HG03175 (cell line): ENCODE measurements at regions not wholly inside any gene's neighbourhood (a gene's known extent, or its start where the extent isn't known, plus 50 kb on each side); places are given as distances from the start of the nearest gene placed in this dataset.
"Not testable (repeated sequence)": the region's sequence is repeated elsewhere in the genome, so short reads cannot be mapped to it uniquely, and the experiment has no call there.

Source experiments
- ATAC-seq: cut with Tn5 transposase; IDR thresholded peaks from one replicate; pipeline ENCODE4 v1.9.1; 2021; ENCODE audit warnings: mild to moderate bottlenecking, moderate library complexity; ENCODE audit not compliant: unreplicated experiment

DNA sequence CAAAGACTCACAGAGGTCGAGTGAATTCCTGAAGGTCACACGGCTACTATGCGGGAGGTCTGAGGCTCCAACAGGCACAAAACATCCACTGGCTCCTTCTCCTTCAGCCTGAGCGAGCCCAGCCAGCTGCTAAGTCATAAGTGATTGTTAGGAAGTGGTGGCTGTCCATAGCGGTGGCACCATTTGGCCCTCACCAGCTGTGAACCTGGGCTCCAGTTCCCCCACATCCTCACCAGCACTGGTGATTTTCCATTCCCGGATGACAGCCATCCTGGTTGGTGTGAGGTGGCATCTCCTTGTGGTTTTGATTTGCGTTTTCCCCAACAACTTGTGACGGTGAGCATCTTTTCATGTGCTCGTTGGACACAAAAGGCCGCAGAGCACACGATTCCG is 302.8 kb downstream of the FOXL1 start:
- no peak for ATAC-seq

DNA sequence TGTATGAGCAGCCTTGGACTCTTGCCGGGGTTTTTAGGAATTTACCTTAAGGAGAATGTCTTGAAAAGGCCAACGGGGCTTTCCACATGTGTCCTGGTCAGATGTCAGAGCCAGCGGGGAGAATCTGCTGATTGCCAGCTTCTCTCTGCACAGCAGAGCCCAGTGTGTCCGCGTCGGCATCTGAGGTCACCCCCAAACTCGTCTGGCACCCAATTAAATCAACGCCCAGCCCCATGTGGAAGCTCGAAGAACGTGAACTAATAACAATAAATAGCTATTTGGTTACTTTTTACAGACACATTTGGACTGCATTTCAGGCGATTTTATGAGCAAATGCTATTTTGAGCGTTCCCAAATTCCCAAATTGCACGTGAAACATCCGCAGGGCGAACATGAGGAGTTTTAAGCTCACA is 303.5 kb downstream of the FOXL1 start:
- ATAC-seq = no peak

DNA sequence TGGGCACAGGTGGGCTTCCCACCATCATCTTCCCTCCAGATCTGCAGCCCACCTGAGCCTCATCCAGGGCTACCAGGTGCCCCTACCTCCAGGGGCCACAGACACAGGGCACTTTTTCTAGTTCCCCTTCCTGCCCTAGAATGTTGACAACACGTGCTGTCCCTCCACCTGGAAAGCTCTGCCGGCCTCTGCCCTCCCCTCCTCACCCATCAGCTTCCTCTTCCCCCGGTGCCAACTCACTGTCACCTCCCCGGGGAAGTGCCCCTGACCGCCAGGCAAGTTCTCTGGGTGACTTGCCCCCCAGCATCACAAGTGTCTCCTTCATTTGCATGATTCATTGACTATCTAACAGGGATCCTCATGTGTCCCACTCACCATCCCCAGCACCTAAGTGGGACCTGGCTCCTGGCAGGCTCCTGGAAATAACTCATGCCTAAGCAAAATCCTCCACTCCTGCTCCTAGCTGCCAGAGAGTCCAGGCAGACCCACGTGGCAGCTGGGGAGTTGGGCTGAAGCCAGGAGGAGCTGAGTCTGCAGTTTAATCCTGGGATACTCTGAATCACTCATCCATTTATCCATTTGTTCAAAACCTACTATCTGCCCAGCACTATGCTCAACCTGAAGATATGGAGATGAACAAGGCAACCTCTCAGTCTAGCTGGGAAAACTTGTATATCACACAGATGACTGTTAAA is 304.4 kb downstream of the FOXL1 start:
- ATAC-seq = no peak

DNA sequence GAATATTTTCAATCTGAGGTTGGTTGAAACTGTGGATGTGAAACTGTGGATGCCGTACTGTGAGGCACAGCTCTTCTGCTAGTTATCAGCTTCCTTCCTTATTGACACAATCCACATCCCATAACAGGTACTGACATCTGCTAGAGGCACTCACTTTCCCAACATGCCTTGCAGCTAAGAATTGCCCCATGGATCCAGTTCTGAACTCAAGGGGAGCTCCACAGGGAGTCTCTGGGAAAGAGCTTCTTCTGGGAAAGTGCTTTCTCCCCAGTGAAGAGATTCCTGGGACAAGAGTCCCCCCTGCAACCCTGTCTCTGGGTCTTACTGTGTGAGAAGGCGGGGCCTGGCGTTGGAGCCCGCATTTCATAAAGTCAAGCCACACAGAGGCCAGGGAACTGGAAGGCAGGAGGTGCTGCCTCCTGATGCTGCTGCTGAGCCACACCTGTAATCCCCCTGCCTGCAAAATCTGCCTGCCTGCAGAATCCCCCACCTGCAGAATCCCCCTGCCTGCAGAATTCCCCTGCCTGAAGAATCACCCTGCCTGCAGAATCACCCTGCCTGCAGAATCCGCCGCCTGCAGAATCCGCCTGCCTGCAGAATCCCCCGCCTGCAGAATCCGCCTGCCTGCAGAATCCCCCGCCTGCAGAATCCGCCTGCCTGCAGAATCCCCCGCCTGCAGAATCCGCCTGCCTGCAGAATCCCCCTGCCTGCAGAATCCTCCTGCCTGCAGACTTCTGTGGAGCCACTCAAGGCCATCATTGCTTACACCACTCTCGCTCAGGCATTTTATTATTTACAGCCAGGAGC is 305.4 kb downstream of the FOXL1 start:
- no peak for ATAC-seq

DNA sequence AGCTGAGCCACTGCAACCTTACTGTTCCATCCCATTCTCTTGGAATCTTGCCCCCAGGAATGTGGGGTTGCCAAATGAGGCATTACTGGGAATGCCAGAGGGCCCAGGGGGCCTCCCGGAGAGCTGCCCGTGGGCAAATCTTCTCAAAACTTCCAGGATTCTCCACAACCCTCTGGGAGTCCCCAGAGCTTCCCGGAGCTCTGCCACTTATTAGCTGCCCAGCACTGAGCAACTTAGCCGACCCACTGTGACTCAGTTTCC is 306.0 kb downstream of the FOXL1 start:
- no peak for ATAC-seq

DNA sequence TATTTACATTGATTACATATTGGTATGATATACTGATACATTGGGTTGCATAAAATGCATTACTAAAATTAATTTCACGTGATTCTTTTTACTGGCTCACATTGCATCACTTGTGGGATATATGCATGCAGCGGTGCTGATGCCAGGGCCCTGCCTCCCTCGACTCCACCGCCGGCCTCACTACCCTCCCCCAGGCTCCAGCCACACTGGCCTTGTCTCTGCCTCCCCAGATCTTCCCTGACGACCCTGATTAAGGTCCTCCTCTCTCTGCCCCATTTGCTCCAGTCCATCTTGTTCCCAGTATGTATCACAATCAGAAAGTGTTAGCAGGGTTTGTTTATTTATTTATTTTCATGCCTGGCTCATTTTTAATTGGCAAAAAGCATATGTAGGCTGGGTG is 306.8 kb downstream of the FOXL1 start:
- ATAC-seq = no peak

DNA sequence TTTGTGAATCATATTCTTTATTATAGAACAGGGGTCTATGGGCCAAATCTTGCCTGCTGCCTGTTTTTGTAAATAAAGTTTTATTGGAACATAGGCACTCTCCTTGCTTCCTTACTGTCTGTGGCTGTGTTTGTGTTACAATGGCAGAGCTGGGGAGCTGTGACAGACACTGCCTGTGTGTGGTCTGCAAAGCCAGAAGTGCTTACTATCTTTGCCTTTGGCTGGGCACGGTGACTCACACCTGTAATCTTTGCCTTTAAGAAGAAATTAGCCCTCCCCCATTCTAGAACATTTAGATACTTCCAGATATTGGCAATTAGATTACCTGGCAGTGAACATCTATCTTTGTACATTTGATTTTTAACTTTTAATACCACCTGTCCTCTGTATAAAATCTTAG is 308.3 kb downstream of the FOXL1 start:
- ATAC-seq = no peak

DNA sequence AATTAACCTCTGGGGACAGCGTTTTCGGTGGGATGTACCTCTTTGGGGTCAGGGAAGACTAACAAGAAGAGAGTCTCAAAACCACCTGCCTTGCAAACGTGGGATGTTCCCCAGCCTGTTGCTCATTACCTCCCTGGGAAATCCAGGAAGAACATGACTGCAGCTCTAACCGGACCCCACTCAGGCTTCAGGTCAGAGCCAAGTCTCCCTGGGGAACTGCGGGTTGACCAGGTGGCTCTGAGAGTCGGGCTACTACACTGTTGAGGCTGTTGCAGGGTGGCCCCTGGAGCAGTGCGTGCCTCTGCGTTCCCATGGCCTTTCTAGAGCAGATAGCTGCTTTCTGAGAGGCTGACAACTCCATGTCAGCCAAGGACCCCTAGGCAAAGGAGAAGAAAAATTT is 309.1 kb downstream of the FOXL1 start:
- no peak for ATAC-seq

DNA sequence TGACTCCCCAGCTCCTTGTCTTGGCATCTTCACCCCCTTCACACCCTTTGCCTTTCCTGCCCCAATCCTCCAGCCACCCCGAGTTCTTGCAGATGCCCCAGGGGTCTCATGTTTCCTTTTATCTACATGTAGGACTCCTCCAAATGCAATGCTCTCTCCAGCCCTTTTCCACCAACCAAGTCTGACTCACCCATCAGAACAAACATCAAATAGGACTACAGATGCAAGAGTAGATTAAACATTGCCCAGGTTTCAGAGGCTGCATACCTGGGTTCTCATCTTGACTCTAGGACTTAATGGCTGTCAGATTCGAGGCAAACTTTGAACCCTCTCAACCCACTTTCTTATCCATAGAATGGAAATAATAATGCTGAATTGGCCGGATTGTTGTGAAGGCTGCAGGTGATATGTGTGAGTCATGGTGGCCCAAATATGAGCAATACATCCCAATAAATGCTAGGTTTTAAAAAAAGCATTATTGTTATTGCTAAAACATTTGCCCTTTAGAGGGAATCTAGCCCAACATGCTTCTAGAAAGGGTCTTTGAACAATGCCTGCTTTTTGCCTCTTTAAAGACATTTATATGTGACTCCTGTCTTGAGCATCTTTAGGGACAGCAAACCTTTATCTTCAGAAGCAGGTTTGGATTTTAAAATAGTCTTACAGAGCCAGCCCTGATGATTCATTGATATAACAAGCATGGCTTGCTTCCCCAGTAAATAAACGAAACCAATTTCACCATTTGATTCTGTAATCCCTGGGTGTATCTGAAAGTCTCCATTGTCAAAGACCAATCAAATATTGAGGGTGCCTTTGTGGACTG is 310.1 kb downstream of the FOXL1 start:
- no peak for ATAC-seq

DNA sequence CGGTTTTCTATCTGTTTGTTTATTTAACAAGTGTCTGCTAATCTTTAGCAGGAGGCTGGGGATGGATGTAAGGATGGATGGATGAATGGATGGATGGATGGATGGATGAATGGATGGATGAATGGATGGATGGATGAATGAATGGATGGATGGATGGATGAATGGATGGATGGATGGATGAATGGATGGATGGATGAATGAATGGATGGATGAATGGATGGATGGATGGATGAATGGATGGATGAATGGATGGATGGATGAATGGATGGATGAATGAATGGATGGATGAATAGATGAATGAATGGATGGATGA is 310.7 kb downstream of the FOXL1 start:
- not testable (repeated sequence) for ATAC-seq

DNA sequence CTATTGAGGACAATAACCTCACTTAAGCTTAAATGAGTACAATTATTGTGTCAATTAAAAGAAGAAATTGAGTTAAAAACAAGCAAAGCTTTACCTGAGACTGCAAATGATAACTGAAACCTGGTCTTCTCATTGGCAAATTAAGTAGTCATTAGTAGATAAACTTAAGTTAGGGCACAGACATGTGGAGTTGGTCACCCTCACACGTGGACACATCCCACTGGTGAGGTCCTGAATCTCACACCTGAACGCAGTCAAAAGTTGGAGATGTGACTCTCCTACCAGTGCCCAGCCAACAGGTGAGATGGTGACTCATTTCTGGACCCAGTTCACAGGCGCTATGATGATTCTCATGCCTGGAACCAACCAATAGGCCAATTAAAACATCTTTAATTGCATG is 311.6 kb downstream of the FOXL1 start:
- ATAC-seq = no peak

DNA sequence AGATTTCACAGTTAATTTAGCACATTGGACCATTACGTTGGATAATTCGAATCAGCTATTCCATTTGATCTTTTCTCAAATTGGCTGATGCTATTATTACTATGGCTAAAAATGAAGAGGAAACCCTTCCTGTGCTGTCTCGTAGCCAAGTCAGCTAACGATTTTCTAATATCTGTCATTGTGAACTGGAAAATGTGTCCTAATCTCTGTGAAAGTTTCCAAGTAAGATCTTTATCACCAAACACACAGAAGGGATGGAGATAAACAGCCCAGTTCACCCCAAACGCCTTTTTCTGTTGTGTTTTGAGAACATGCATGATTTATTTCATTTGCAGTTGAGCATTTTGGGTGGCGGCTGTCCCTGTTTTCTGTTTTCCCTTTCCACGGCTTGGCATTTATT is 312.8 kb downstream of the FOXL1 start:
- ATAC-seq = no peak

DNA sequence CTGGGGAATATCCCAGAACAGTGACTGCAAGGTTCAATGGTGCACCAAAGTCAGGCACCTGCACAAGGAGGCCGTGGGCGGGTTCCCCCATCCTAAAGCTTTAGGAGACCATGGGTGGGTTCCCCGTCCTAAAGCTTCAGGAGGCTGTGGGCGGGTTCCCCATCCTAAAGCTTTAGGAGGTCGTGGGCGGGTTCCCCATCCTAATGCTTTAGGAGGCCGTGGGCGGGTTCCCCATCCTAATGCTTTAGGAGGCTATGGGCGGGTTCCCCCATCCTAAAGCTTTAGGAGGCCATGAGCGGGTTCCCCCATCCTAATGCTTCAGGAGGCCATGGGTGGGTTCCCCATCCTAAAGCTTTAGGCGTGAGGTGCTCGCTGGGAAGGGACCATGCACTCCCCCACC is 313.3 kb downstream of the FOXL1 start:
- no peak for ATAC-seq

DNA sequence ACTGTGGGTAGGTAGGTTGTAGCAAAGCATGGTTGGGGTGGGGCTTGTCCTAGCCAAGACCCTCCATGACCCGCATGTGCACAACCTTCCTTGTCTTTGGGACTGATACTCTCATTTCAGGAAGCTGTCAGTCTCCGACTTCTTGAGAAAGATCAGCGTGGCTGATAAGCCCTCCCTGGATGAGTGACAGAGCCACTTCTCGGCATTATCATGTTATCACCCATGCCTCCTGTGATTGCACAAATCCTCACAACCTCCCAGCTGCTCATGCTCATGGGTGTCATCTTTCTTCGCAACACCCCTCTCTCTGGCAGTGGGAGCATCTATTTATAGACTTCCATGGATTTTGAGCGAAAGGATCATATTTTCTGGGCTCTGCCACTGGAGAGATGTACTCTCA is 314.2 kb downstream of the FOXL1 start:
- no peak for ATAC-seq

DNA sequence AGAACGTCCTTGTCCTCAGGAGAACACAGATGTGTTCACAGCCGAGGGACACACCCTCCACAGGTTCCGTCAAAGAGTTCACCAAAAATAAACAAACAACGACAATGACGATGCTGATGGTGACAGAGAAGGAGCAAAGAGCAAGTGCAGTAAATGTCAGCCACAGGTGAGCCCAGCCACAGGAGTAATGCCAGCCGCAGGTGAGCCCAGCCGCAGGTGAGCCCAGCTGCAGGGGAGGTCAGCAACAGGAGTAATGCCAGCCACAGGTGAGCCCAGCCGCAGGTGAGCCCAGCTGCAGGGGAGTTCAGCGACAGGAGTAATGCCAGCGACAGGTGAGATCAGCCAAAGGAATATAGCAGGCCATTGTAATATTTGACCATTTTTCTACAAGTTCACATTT is 315.2 kb downstream of the FOXL1 start:
- ATAC-seq = no peak

DNA sequence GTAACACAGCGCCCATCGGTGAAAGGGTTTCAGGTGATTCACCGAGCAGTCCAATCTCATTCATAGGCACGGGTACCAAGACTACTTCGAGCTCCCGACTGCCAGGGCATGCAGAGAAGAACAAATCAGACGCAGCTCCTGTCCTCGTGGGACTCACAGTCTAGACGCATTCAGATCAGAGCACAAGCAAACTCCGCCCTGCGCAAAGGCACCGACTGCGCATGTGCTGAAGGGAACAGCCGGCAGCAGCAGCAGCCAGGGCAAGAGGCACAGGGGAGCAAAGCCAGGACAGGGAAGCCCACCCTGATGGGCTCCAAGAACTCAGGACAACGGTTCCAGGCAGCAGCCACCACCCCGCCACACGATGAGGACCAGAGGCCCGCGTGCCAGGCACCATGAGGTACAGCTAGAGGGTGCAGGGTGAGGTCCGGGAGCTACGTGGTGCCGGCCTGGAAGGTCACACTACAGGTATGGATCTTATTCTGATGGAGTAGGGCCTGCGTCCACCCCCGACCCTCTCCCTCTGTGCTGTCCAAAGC is 315.7 kb downstream of the FOXL1 start:
- ATAC-seq = no peak

DNA sequence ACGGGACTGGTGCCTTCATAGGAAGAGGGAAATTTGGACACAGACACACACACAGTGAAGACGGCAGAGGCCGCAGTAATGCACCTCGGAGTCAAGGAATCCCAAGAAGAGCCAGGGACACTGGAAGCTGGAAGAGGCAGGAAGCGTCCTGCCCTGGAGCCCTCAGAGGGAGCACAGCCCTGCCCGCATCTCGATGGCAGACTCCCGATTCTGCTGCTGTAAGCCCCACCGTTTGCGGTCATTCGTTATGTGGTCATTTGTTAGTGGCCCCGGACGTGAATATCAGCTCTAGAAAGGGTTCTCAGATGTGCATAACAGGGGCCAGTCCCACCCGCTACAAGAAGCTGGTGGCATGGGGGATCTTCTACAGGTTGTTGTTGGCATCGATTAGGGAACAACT is 316.6 kb downstream of the FOXL1 start:
- no peak for ATAC-seq

DNA sequence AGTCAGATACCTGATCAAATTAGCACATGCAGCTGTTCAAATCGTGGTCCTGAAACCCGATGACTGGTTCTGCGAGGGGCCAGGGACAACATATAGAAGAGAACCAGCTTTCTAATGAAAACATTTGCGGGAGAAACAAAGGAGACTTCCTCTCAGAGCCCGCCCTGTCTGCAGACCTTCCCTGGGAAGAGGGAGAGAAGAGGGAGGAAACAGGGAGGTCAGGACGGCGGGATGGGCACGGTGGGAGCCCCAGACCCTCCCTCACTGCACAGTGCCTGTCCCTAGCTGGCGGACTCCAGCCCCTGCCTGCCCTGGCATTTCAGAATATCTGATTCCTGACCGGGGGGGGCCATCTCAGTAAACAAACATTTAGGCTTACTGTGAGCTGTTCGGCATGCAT is 317.3 kb downstream of the FOXL1 start:
- no peak for ATAC-seq

DNA sequence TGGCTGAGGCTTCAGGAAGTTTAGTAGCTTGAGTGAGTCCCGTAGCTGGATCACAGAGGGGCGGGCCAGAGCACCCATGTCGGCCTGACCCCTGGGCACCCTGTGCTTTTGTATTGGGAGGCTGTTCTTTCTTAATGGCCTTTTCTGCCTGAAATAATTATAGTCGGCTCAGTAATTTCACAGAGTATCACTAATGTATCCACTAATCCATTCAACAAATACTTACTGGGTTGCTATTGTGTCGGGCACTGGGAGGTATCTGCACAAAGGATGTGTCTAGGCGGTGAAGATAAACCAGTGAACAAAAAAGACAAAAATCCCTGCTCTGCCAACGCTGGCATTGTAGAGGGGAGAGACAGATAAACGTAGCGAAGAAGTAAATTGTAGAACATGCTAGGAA is 318.6 kb downstream of the FOXL1 start:
- ATAC-seq = no peak

DNA sequence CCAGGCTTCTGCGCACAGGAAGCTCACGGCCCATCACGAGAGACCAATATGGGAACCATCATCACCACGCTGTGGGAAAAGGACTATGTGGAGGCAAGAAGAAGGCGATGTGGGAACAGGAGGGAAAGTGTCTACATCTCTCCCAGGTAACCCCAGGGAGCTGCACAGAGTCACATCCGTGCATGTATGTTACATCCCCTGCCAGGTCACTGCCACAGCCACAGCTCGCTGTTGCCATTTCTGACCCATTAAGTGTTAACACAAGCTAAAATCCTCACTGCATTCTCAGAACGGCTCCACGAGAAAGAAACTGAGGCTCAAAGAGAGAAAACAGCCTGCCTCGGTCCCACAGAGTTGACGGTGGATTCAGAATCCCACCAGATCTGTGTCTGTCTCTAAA is 319.1 kb downstream of the FOXL1 start:
- ATAC-seq = no peak

DNA sequence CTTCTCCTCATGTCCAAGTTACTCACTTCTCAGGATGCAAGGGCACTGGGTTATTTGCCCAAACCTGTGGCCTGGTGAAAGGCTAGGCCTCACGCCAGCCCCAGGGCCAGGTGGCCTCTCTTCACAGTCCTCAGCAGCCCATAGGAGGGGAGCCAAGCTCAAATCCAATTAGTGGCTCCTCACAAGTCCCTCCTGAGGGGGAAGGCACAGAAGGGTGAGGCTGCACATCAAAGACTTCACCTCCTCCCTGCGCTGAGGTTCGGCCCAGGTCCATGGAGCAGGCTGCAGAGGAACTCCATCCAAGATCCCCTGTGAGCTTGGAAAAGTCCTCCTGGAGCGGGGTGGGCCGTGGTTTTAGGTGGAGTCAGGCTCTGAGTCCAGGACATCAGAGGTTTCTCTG is 320.0 kb downstream of the FOXL1 start:
- no peak for ATAC-seq

DNA sequence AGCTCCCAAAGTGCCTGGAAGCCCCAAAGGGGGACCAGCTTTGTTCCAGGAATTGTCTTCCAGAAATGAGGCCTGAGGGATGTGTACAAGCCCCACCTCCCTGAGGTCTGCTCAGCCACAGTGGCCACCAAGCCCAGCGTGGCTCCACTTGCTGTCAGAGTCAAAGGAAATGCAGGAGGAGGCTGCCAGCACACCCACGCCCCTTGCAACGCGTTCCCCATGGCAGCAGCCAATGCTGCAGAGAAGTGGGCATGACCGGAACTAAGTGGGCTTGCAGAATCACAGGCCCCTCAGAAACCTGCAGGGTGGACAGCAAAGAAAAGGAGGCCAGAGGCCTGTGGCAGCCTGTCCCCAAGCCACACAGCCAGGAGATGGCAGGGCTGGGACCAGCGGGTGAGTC is 320.8 kb downstream of the FOXL1 start:
- ATAC-seq = no peak
